Muscle of leg (tissue), 3 donors: ENCODE measurements at regions not wholly inside any gene's neighbourhood (a gene's known extent, or its start where the extent isn't known, plus 50 kb on each side); places are given as distances from the start of the nearest gene placed in this dataset.
"Not testable (repeated sequence)": the region's sequence is repeated elsewhere in the genome, so short reads cannot be mapped to it uniquely, and the experiment has no call there.

Experiments used
- DNase-seq: peaks from one replicate; pipeline ENCODE4 v3.0.0; 2013
- H3K27ac ChIP-seq: one replicate; pipeline ENCODE4 v1.5.1; 2013; ENCODE audit warnings: mild to moderate bottlenecking, low read length, control low read depth
- H3K27me3 ChIP-seq: one replicate; pipeline ENCODE4 v1.6.1; 2013; ENCODE audit warnings: low read length; ENCODE audit not compliant: control insufficient read depth, insufficient read depth
- H3K36me3 ChIP-seq: one replicate; pipeline ENCODE4 v1.6.1; 2013; ENCODE audit warnings: low read length; ENCODE audit not compliant: control insufficient read depth, insufficient read depth
- H3K4me1 ChIP-seq: one replicate; pipeline ENCODE4 v1.6.1; 2013; ENCODE audit warnings: low read length; ENCODE audit not compliant: control insufficient read depth, insufficient read depth
- H3K4me3 ChIP-seq: one replicate; pipeline ENCODE4 v1.5.1; 2013; ENCODE audit warnings: low read length, control low read depth
- H3K9me3 ChIP-seq: replicated peaks from 2 replicates; pipeline ENCODE4 v1.6.1; 2013; ENCODE audit warnings: low read depth, low read length; ENCODE audit not compliant: control insufficient read depth
- WGBS: methylation state at CpG from one replicate; pipeline ENCODE4 v1.1.5; 2013; ENCODE audit warnings: missing lambda C conversion rate; ENCODE audit not compliant: insufficient coverage; 5-methylcytosine and 5-hydroxymethylcytosine counted together

- WGBS, result 93% methylated on average over 2 of the region's 4 CpGs
Measured at GRCh38 chr5:79890119-79890929, 100.7 kb downstream of the MTX3 start.

DNA sequence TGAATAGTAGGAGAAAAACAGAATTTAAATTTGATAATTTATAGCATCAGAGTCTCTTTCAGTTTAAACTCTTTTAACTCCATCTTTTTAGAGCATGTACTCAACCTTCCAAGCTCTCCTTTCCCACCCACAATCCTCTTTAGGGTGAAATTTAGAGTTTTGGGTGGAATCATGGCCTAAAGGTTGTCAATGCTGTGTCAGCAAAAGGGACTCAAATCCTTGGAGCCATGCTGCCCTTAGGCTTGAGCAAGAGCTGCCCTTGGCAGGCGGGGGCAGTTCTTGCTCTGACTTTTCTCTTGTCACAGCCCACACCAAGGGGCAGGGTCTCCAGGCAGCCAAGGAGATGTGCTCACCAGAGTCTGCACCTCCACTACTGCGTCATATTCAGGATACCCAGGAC lies 102.4 kb downstream of the MTX3 start:
- H3K27ac ChIP-seq, result no peak overlapping the region
- WGBS, result 100% methylated on average over 1 of the region's 2 CpGs
- peaks cover 3% of the 10 kb centered on the region for H3K4me1 ChIP-seq
- no peaks in the 10 kb centered on the region for H3K27me3 ChIP-seq
- peaks cover 3% of the 10 kb centered on the region for H3K9me3 ChIP-seq
- no peak overlapping the region for H3K4me3 ChIP-seq
- no peaks in the 10 kb centered on the region for H3K36me3 ChIP-seq
- DNase-seq, result no peak

More at GRCh38 chr5:79890119-79890929, 100.7 kb downstream of the MTX3 start:
- H3K27ac ChIP-seq, result no peak overlapping the region
- no peak overlapping the region for H3K4me3 ChIP-seq
- no peaks in the 10 kb centered on the region for H3K36me3 ChIP-seq
- no peak for DNase-seq
- peaks cover 3% of the 10 kb centered on the region for H3K9me3 ChIP-seq
- H3K4me1 ChIP-seq, result peaks cover 3% of the 10 kb centered on the region
- no peaks in the 10 kb centered on the region for H3K27me3 ChIP-seq

GRCh38 chr5:79886925-79887655 lies 104.0 kb downstream of the MTX3 start:
- peaks cover 3% of the 10 kb centered on the region for H3K4me1 ChIP-seq
- no peaks in the 10 kb centered on the region for H3K36me3 ChIP-seq
- peak; percentile 54 for DNase-seq
- no peaks in the 10 kb centered on the region for H3K27me3 ChIP-seq
- WGBS, result 55% methylated on average over 6 of the region's 10 CpGs
- no peak overlapping the region for H3K27ac ChIP-seq
- peaks cover 3% of the 10 kb centered on the region for H3K9me3 ChIP-seq
- no peak overlapping the region for H3K4me3 ChIP-seq

DNA sequence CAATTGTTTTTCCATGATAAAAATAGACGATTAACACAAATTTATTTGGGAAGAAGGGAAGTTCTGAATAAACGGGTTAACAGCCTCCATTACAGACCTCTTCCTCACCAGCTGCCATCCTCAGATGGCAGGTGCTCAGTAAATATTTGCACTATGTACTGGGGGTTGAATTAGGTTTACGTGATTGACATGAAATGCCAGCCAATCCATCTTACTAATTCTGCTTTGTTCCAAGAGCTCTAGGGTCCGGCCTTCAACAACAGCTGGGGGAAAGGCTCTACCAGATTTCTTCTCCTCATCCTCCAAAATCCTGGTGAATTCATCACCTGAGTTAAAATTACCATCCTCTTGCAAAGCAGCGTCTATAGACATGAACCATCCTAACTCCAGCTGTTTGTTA lies 104.6 kb downstream of the MTX3 start:
- H3K27ac ChIP-seq, result no peak overlapping the region
- H3K4me3 ChIP-seq, result no peak overlapping the region
- H3K27me3 ChIP-seq, result no peaks in the 10 kb centered on the region
- H3K36me3 ChIP-seq, result no peaks in the 10 kb centered on the region
- peaks cover 3% of the 10 kb centered on the region for H3K4me1 ChIP-seq
- DNase-seq, result no peak
- peaks cover 3% of the 10 kb centered on the region for H3K9me3 ChIP-seq
- WGBS, result 86% methylated on average over 1 of the region's 5 CpGs

DNA sequence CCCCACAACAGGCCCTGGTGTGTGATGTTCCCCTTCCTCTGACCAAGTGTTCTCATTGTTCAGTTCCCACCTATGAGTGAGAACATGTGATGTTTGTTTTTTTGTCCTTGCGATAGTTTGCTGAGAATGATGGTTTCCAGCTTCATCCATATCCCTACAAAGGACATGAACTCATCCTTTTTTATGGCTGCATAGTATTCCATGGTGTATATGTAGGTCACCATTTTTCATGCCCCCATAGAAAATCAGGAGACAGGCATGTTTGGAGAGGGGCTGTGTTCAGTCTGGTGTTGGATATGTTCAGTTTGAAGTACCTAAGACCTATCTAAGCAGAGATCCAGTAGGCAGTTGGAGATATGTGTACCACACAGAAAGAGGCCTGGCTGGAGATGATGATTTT lies 111.2 kb downstream of the MTX3 start:
- H3K36me3 ChIP-seq, H3K27me3 ChIP-seq, H3K4me3 ChIP-seq, DNase-seq, H3K9me3 ChIP-seq, H3K27ac ChIP-seq: not testable (repeated sequence)
- no CpG with 5 or more reads among the region's 1 CpG for WGBS
- peaks cover 12% of the 10 kb centered on the region for H3K4me1 ChIP-seq

DNA sequence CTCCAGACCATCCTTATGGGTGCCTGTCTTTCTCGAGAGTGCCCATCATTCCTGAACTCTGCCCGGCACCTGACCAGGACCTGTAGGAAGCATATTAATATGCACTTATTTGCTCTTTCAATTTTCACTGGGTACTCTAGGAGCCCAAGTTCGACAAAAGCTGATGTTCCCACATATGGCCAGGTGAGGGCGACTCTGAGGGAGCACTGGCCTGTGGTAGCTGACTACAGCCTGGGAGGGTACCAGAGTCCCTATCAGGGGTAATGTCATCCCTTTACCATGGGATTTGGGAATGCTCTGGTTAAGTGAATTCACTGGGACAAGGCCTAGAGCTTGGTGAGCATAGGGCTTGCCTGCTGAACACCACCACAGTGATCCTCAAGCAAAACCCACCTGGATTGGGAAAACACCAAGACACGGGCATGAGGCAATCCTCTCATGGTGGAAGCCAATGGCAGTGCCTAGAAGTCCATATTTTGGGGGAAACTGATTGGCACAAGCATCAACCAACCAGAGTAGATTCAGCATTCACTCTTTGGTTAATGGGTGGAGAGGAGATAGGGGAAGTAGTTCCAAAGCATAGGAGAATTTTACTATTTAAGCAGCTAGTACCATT lies 112.2 kb downstream of the MTX3 start:
- no peaks in the 10 kb centered on the region for H3K9me3 ChIP-seq
- WGBS, result 50% methylated on average over 3 of the region's 5 CpGs
- DNase-seq, result no peak
- H3K4me3 ChIP-seq, result no peak overlapping the region
- peaks cover 22% of the 10 kb centered on the region for H3K4me1 ChIP-seq
- H3K27ac ChIP-seq, result no peak overlapping the region
- H3K36me3 ChIP-seq, result no peaks in the 10 kb centered on the region
- H3K27me3 ChIP-seq, result peaks cover 2% of the 10 kb centered on the region

- Histone ChIP-seq H3K27ac (no peak overlapping the region), H3K4me1 (peaks cover 28% of the 10 kb centered on the region), H3K4me3 (no peak overlapping the region), H3K27me3 (peaks cover 2% of the 10 kb centered on the region), H3K36me3 (no peaks in the 10 kb centered on the region), H3K9me3 (no peaks in the 10 kb centered on the region)
- DNase-seq, result no peak
- 57% methylated on average over 1 of the region's 5 CpGs for WGBS
Measured at GRCh38 chr5:79878136-79878679, 112.9 kb downstream of the MTX3 start.

- no peaks in the 10 kb centered on the region for H3K9me3 ChIP-seq
- H3K36me3 ChIP-seq, result no peaks in the 10 kb centered on the region
- no CpG with 5 or more reads among the region's 1 CpG for WGBS
- H3K4me3 ChIP-seq, result no peak overlapping the region
- peak; percentile 89 for DNase-seq
- peak overlapping the region; percentile 25 for H3K27ac ChIP-seq
- peaks cover 4% of the 10 kb centered on the region for H3K27me3 ChIP-seq
- peaks cover 38% of the 10 kb centered on the region for H3K4me1 ChIP-seq
Measured at GRCh38 chr5:79876456-79876855, 114.6 kb downstream of the MTX3 start.

DNA sequence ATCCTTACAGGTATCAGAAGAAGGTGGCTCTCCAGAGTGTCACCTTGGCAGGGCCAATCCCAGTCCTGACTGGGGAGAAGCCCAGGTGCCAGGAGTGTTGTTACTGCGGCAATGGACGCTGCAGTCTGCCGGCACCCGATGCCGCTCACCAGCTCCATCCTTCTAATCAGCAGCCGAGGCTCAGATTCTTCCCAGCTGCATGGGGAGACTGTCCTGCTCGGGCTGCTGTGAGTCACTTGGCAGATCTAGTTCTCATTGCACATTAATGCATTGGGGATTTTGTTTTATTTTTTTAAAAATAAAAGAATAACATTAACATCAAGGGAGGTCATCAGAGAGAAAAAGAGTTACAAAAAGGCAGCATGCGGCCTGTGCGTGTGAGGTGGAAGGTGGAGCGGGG lies 115.8 kb downstream of the MTX3 start:
- no peak overlapping the region for H3K4me3 ChIP-seq
- WGBS, result 27% methylated on average over 2 of the region's 10 CpGs
- H3K36me3 ChIP-seq, result no peaks in the 10 kb centered on the region
- peak overlapping the region; percentile 75 for H3K27ac ChIP-seq
- no peaks in the 10 kb centered on the region for H3K9me3 ChIP-seq
- peaks cover 4% of the 10 kb centered on the region for H3K27me3 ChIP-seq
- peaks cover 41% of the 10 kb centered on the region for H3K4me1 ChIP-seq
- DNase-seq, result peak; percentile 69

DNA sequence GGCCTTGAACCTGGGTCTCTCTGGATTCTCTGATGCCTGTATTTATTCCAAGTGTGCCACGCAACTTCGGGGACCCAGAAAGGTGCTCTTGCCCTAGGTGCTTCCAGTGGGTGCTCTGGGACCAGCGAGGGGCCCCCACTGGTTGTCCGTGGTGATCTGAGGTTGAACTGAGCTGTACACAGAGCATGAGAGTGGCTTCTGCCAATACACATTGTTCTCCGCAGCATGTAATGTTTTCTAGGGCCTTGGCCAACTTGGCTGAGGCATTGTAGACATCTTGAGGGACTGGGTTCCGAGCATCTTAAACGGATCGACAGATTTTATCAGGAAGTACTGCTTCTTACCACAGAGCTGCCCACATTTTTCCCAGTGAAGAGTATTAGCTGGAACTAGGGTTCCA lies 117.9 kb downstream of the MTX3 start:
- H3K27ac ChIP-seq, result peak overlapping the region; percentile 40
- peaks cover 4% of the 10 kb centered on the region for H3K27me3 ChIP-seq
- peaks cover 41% of the 10 kb centered on the region for H3K4me1 ChIP-seq
- no peaks in the 10 kb centered on the region for H3K36me3 ChIP-seq
- 62% methylated on average over 5 of the region's 8 CpGs for WGBS
- no peak overlapping the region for H3K4me3 ChIP-seq
- DNase-seq, result peak; percentile 90
- H3K9me3 ChIP-seq, result peaks cover 2% of the 10 kb centered on the region
